ENCODE measurements at regions not wholly inside any gene's neighbourhood (a gene's known extent, or its start where the extent isn't known, plus 50 kb on each side); places are given as distances from the start of the nearest gene placed in this dataset.

- FAIRE-seq: no peak
- no peaks in the 10 kb centered on the region for H3K4me1 ChIP-seq (ENCODE audit: control insufficient read depth, extremely low read depth, insufficient read depth, low read length)
Measured at GRCh38 chr20:51091406-51092195, 68.7 kb upstream of the KCNG1 start.

GRCh38 chr20:51089840-51090239 lies 66.9 kb upstream of the KCNG1 start:
- dilution Hi-C loops (cut with MboI; ENCODE audit: extremely low pct_ligation_motif_present, low sequenced_read_pairs): no loop called here
- FAIRE-seq: no peak

More at GRCh38 chr20:51091406-51092195, 68.7 kb upstream of the KCNG1 start:
- no peak for DNase-seq (ENCODE audit: low read depth, low spot score)
- Histone ChIP-seq H3K9me3 (ENCODE audit: control insufficient read depth, low read depth, low read length) (no peaks in the 10 kb centered on the region), H3K4me3 (ENCODE audit: control insufficient read depth in 2 of 3, extremely low read depth in 1 of 3, insufficient read depth in 2 of 3, low read depth in 1 of 3, low read length in 3 of 3) (no peak overlapping the region), H4K20me1 (ENCODE audit: control insufficient read depth, extremely low read depth, insufficient read depth, low read length) (no peaks in the 10 kb centered on the region), H3K27ac (ENCODE audit: control insufficient read depth, insufficient read depth, low read length) (no peak overlapping the region), H3K4me2 (ENCODE audit: control insufficient read depth, extremely low read depth, insufficient read depth, low read depth, low read length) (no peak overlapping the region), H3K9me1 (ENCODE audit: control insufficient read depth, extremely low read depth, insufficient read depth, low read length) (no peaks in the 10 kb centered on the region), H2AFZ (ENCODE audit: control insufficient read depth, low read length) (no peak overlapping the region), H3K27me3 (ENCODE audit: control insufficient read depth, extremely low read depth, insufficient read depth, low read length) (peaks cover 34% of the 10 kb centered on the region), H3K36me3 (ENCODE audit: control insufficient read depth in 2 of 2, extremely low read depth in 1 of 2, insufficient read depth in 2 of 2, low read length in 2 of 2) (no peaks in the 10 kb centered on the region), H3K9ac (ENCODE audit: control insufficient read depth, extremely low read depth, insufficient read depth, low read length) (no peak overlapping the region), H3K79me2 (ENCODE audit: control insufficient read depth, insufficient read depth, low read length) (no peaks in the 10 kb centered on the region)
- peak; percentile 70 for TF ChIP-seq EZH2 (IDR thresholded peaks at IDR 0.05; ENCODE audit: low read length)
- no peak for TF ChIP-seq CTCF (optimal IDR thresholded peaks at IDR 0.05 in 1 of 3, IDR thresholded peaks at IDR 0.05 in 1 of 3, conservative IDR thresholded peaks at IDR 0.05 in 1 of 3; ENCODE audit: extremely low read depth in 1 of 3, insufficient read depth in 2 of 3, low read length in 3 of 3)
- dilution Hi-C loops (cut with MboI; ENCODE audit: extremely low pct_ligation_motif_present, low sequenced_read_pairs): no loop called here

More at GRCh38 chr20:51089840-51090239, 66.9 kb upstream of the KCNG1 start:
- Histone ChIP-seq H3K9me1 (ENCODE audit: control insufficient read depth, extremely low read depth, insufficient read depth, low read length) (no peaks in the 10 kb centered on the region), H3K79me2 (ENCODE audit: control insufficient read depth, insufficient read depth, low read length) (no peaks in the 10 kb centered on the region), H3K9me3 (ENCODE audit: control insufficient read depth, low read depth, low read length) (no peaks in the 10 kb centered on the region), H2AFZ (ENCODE audit: control insufficient read depth, low read length) (no peak overlapping the region), H3K4me2 (ENCODE audit: control insufficient read depth, extremely low read depth, insufficient read depth, low read depth, low read length) (no peak overlapping the region), H3K27ac (ENCODE audit: control insufficient read depth, insufficient read depth, low read length) (no peak overlapping the region), H3K9ac (ENCODE audit: control insufficient read depth, extremely low read depth, insufficient read depth, low read length) (no peak overlapping the region), H3K36me3 (ENCODE audit: control insufficient read depth in 2 of 2, extremely low read depth in 1 of 2, insufficient read depth in 2 of 2, low read length in 2 of 2) (no peaks in the 10 kb centered on the region), H3K27me3 (ENCODE audit: control insufficient read depth, extremely low read depth, insufficient read depth, low read length) (peaks cover 43% of the 10 kb centered on the region), H3K4me3 (ENCODE audit: control insufficient read depth in 2 of 3, extremely low read depth in 1 of 3, insufficient read depth in 2 of 3, low read depth in 1 of 3, low read length in 3 of 3) (no peak overlapping the region), H4K20me1 (ENCODE audit: control insufficient read depth, extremely low read depth, insufficient read depth, low read length) (no peaks in the 10 kb centered on the region), H3K4me1 (ENCODE audit: control insufficient read depth, extremely low read depth, insufficient read depth, low read length) (no peaks in the 10 kb centered on the region)
- TF ChIP-seq CTCF (optimal IDR thresholded peaks at IDR 0.05 in 1 of 3, IDR thresholded peaks at IDR 0.05 in 1 of 3, conservative IDR thresholded peaks at IDR 0.05 in 1 of 3; ENCODE audit: extremely low read depth in 1 of 3, insufficient read depth in 2 of 3, low read length in 3 of 3): no peak
- DNase-seq (ENCODE audit: low read depth, low spot score): no peak
